ENCODE measurements at regions not wholly inside any gene's neighbourhood (a gene's known extent, or its start where the extent isn't known, plus 50 kb on each side); places are given as distances from the start of the nearest gene placed in this dataset.
A peak's percentile ranks its signal among the peaks of the same experiment; 100 is the strongest.

DNA sequence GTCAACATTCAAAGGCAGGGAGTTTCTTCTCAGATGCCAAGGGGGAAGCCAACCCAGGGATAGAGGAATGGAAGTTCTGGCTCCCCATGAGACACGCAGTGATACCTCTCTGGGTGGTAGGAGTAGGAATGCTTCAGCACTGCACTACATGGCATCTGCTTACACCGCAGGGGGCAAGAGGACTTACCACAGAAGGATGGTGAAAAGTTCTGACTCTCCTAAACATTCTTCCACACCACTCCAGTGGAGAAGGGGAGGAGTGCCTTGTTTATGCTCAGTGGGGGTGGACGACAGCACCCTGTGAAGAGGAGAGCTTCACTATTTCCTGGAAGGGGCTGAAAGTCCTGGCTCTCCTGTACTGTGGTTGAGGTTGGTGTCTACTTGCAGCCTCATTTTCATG is 1011.3 kb upstream of the WWC1 start (continued):
- TF ChIP-seq, protein P1, sequence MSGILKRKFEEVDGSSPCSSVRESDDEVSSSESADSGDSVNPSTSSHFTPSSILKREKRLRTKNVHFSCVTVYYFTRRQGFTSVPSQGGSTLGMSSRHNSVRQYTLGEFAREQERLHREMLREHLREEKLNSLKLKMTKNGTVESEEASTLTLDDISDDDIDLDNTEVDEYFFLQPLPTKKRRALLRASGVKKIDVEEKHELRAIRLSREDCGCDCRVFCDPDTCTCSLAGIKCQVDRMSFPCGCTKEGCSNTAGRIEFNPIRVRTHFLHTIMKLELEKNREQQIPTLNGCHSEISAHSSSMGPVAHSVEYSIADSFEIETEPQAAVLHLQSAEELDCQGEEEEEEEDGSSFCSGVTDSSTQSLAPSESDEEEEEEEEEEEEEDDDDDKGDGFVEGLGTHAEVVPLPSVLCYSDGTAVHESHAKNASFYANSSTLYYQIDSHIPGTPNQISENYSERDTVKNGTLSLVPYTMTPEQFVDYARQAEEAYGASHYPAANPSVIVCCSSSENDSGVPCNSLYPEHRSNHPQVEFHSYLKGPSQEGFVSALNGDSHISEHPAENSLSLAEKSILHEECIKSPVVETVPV (CRISPR knock-in tag; IDR thresholded peaks at IDR 0.05), result no peak
- TF ChIP-seq, protein P2, sequence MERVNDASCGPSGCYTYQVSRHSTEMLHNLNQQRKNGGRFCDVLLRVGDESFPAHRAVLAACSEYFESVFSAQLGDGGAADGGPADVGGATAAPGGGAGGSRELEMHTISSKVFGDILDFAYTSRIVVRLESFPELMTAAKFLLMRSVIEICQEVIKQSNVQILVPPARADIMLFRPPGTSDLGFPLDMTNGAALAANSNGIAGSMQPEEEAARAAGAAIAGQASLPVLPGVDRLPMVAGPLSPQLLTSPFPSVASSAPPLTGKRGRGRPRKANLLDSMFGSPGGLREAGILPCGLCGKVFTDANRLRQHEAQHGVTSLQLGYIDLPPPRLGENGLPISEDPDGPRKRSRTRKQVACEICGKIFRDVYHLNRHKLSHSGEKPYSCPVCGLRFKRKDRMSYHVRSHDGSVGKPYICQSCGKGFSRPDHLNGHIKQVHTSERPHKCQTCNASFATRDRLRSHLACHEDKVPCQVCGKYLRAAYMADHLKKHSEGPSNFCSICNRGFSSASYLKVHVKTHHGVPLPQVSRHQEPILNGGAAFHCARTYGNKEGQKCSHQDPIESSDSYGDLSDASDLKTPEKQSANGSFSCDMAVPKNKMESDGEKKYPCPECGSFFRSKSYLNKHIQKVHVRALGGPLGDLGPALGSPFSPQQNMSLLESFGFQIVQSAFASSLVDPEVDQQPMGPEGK (CRISPR knock-in tag; IDR thresholded peaks at IDR 0.05; ENCODE audit: borderline replicate concordance), result no peak
- TF ChIP-seq TOX (CRISPR knock-in tag; IDR thresholded peaks at IDR 0.05; ENCODE audit: borderline replicate concordance), result no peak

DNA sequence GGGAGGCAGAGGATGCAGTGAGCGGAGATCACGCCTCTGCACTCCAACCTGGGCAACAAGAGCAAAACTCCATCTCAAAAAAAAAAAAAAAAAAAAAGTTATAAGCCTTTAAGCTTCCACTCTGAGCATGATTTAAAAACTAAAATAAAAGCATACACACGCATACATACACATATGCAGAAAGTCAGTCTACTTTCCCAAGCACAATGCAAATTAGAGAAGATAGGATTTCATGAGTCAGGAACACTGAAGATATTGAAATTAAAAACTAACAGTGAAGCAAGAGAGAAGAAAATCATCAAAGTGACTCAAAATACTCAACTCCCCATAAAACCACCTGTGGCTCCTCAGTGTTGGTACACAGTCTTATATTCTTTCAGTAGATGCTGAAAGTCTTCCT is 1009.5 kb upstream of the WWC1 start:
- ATAC-seq, result no peak
- TF ChIP-seq TOX (CRISPR knock-in tag; IDR thresholded peaks at IDR 0.05; ENCODE audit: borderline replicate concordance) (no peak), GLIS3 (CRISPR knock-in tag; IDR thresholded peaks at IDR 0.05) (no peak), RARB (CRISPR knock-in tag; IDR thresholded peaks at IDR 0.05) (no peak), ZFP30 (CRISPR knock-in tag; IDR thresholded peaks at IDR 0.05) (no peak), ZC3H10 (CRISPR knock-in tag; IDR thresholded peaks at IDR 0.05) (no peak), ISL1 (CRISPR knock-in tag; IDR thresholded peaks at IDR 0.05) (no peak), ZNF70 (CRISPR knock-in tag; IDR thresholded peaks at IDR 0.05) (no peak), OSR1 (CRISPR knock-in tag; IDR thresholded peaks at IDR 0.05) (no peak), ESRRG (CRISPR knock-in tag; IDR thresholded peaks at IDR 0.05) (no peak), POU6F1 (CRISPR knock-in tag; IDR thresholded peaks at IDR 0.05; ENCODE audit: borderline replicate concordance, low read depth) (no peak), ZNF8 (CRISPR knock-in tag; IDR thresholded peaks at IDR 0.05) (no peak)
- TF ChIP-seq, protein P2 (CRISPR knock-in tag; IDR thresholded peaks at IDR 0.05; ENCODE audit: borderline replicate concordance), result no peak

DNA sequence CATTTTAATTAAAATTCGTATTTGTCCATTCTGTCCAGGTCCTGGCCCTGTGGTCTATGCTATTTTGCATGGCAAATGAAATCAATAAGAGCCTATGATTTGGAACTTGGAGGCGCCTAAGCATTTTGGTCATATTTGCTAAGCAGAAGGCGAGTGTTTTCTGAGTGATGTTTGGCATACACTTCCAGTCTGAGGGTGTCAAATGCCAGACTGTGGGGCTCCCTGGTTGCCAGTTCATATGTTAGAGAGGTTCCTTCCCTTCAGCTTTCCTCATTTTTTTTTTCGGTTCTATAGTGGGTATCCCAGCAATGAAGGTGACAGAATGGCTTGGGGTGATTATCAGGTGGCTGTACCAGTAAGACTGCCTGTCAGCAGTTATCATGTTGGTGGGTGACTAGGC is 1007.8 kb upstream of the WWC1 start:
- no peak for ATAC-seq
- TF ChIP-seq, protein P1 (CRISPR knock-in tag; IDR thresholded peaks at IDR 0.05), result no peak
- TF ChIP-seq ZFP30 (CRISPR knock-in tag; IDR thresholded peaks at IDR 0.05) (no peak), CSDC2 (CRISPR knock-in tag; IDR thresholded peaks at IDR 0.05) (no peak), ZNF8 (CRISPR knock-in tag; IDR thresholded peaks at IDR 0.05) (no peak)

- no peak for TF ChIP-seq CSDC2 (CRISPR knock-in tag; IDR thresholded peaks at IDR 0.05)
- TF ChIP-seq BACH2 (CRISPR knock-in tag; IDR thresholded peaks at IDR 0.05; ENCODE audit: borderline replicate concordance), result no peak
- no peak for TF ChIP-seq ZC3H10 (CRISPR knock-in tag; IDR thresholded peaks at IDR 0.05)
- no peak for TF ChIP-seq POU6F1 (CRISPR knock-in tag; IDR thresholded peaks at IDR 0.05; ENCODE audit: borderline replicate concordance, low read depth)
- no peak for TF ChIP-seq GLIS3 (CRISPR knock-in tag; IDR thresholded peaks at IDR 0.05)
- TF ChIP-seq, protein P3, sequence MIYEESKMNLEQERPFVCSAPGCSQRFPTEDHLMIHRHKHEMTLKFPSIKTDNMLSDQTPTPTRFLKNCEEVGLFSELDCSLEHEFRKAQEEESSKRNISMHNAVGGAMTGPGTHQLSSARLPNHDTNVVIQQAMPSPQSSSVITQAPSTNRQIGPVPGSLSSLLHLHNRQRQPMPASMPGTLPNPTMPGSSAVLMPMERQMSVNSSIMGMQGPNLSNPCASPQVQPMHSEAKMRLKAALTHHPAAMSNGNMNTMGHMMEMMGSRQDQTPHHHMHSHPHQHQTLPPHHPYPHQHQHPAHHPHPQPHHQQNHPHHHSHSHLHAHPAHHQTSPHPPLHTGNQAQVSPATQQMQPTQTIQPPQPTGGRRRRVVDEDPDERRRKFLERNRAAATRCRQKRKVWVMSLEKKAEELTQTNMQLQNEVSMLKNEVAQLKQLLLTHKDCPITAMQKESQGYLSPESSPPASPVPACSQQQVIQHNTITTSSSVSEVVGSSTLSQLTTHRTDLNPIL (CRISPR knock-in tag; IDR thresholded peaks at IDR 0.05; ENCODE audit: low read depth), result no peak
- TF ChIP-seq ARNTL (CRISPR knock-in tag; IDR thresholded peaks at IDR 0.05; ENCODE audit: borderline replicate concordance, low read depth), result no peak
- TF ChIP-seq ESRRG (CRISPR knock-in tag; IDR thresholded peaks at IDR 0.05), result no peak
- no peak for TF ChIP-seq SNAI2 (CRISPR knock-in tag; IDR thresholded peaks at IDR 0.05)
- no peak for TF ChIP-seq OSR1 (CRISPR knock-in tag; IDR thresholded peaks at IDR 0.05)
- no peak for TF ChIP-seq ZNF565 (CRISPR knock-in tag; conservative IDR thresholded peaks at IDR 0.05; ENCODE audit: low read depth)
- no peak for TF ChIP-seq ISL1 (CRISPR knock-in tag; IDR thresholded peaks at IDR 0.05)
- no peak for TF ChIP-seq TCF4 (CRISPR knock-in tag; IDR thresholded peaks at IDR 0.05; ENCODE audit: borderline replicate concordance)
- peak; percentile 59; the same call in 2 of the 3 replicates for ATAC-seq
These were observed 1007.1 kb upstream of the WWC1 start for GRCh38 chr5:167284222-167284890.

Data from SK-N-SH treated with all-trans-retinoic acid at 6 μM for 48 hours (cell line).